Psoas muscle (tissue), 7 donors: ENCODE measurements at regions not wholly inside any gene's neighbourhood (a gene's known extent, or its start where the extent isn't known, plus 50 kb on each side); places are given as distances from the start of the nearest gene placed in this dataset.

ENCODE experiments used
- ATAC-seq, 4 donors: fragments of 200-7000 bp; cut with Tn5 transposase; one replicate each; pipeline ENCODE4 v1.9.1; 2020; ENCODE audit warnings: moderate library complexity in 3 of 4, mild to moderate bottlenecking in 2 of 4
- DNase-seq, 2 donors: peaks; one replicate each; pipeline ENCODE4 v3.0.0-alpha.2; 2020
- H3K27ac ChIP-seq: fragments of 200-600 bp; one replicate; pipeline ENCODE4 v1.8.0; 2022
- H3K27me3 ChIP-seq, 3 donors: fragments of 200-600 bp in 1 of 3; one replicate each; pipeline versions ENCODE4 v1.6.1 to v1.8.0; 2013 to 2022; ENCODE audit warnings: low read length in 2 of 3, mild to moderate bottlenecking in 2 of 3, moderate library complexity in 1 of 3; ENCODE audit not compliant: insufficient read depth in 3 of 3
- H3K36me3 ChIP-seq, 2 donors: fragments of 200-600 bp in 1 of 2; one replicate each; pipeline versions ENCODE4 v1.6.1 to v1.8.0; 2013 to 2022; ENCODE audit warnings: low read depth in 1 of 2, mild to moderate bottlenecking in 1 of 2, moderate library complexity in 1 of 2; ENCODE audit not compliant: insufficient read depth in 1 of 2
- H3K4me1 ChIP-seq: fragments of 200-600 bp; one replicate; pipeline ENCODE4 v1.8.0; 2022
- H3K4me3 ChIP-seq: fragments of 200-600 bp; one replicate; pipeline ENCODE4 v1.8.0; 2022; ENCODE audit warnings: mild to moderate bottlenecking
- H3K9me3 ChIP-seq: fragments of 200-600 bp; one replicate; pipeline ENCODE4 v1.8.0; 2022
- CTCF ChIP-seq: fragments of 200-600 bp; IDR thresholded peaks from one replicate; pipeline ENCODE4 v1.8.0; 2022; ENCODE audit warnings: antibody characterized with exemption
- WGBS, 3 donors: extraction: QIAGEN DNeasy Blood & Tissue Kit; methylation state at CpG; one replicate each; pipeline versions ENCODE4 v1.1.6 to v1.1.7; 2013; 5-methylcytosine and 5-hydroxymethylcytosine counted together
- intact Hi-C, 2 donors: fragments of 100-400 bp; cut with DNase I; formaldehyde crosslinking; loops; one replicate each; pipeline versions ENCODE4 v1.11.0 to v1.14.2; 2022
- donor health status: healthy with polysubstance abuse.
- donor health status: DM: no; HTN: no; CAD: no; lungs with moderate emphysema.
- donor health status: Bipolar disorder and iron deficiency.
- donor health status: healthy.
- donor health status: DM: yes; HTN: yes; CAD: no.
- donor health status: DM: no; HTN: no; CAD: no.
- donor health status: DM: yes; HTN: yes; CAD: no.

GRCh38 chr4:52329894-52330293 lies 278.8 kb downstream of the SPATA18 start:
- peaks cover 18% of the 10 kb centered on the region for H3K9me3 ChIP-seq
- no peak for TF ChIP-seq CTCF
- DNase-seq: no peak
- no peak for ATAC-seq
- H3K36me3 ChIP-seq: no peaks in the 10 kb centered on the region
- no peaks in the 10 kb centered on the region for H3K27me3 ChIP-seq
- no peaks in the 10 kb centered on the region for H3K4me1 ChIP-seq
- no peak overlapping the region for H3K4me3 ChIP-seq
- H3K27ac ChIP-seq: no peak overlapping the region
- intact Hi-C loops: no loop called here

GRCh38 chr4:52343595-52343994 lies 292.5 kb downstream of the SPATA18 start:
- intact Hi-C loops: no loop called here
- ATAC-seq: no peak
- 74 to 91% (median 88%) methylated on average over 1 of the region's 1 CpG for WGBS, 3 donors

GRCh38 chr4:52350926-52351325 lies 299.8 kb downstream of the SPATA18 start:
- H3K4me1 ChIP-seq: no peaks in the 10 kb centered on the region
- ATAC-seq (no peak), DNase-seq (no peak)
- no peaks in the 10 kb centered on the region for H3K27me3 ChIP-seq
- TF ChIP-seq CTCF: no peak
- H3K27ac ChIP-seq: no peak overlapping the region
- intact Hi-C loops: no loop called here
- no peaks in the 10 kb centered on the region for H3K9me3 ChIP-seq
- WGBS, 3 donors: 83 to 88% (median 86%) methylated on average over 1 of the region's 1 CpG
- no peak overlapping the region for H3K4me3 ChIP-seq
- no peaks in the 10 kb centered on the region for H3K36me3 ChIP-seq

More at GRCh38 chr4:52343595-52343994, 292.5 kb downstream of the SPATA18 start:
- DNase-seq: no peak
- no peaks in the 10 kb centered on the region for H3K4me1 ChIP-seq
- TF ChIP-seq CTCF: no peak
- H3K27ac ChIP-seq: no peak overlapping the region
- H3K4me3 ChIP-seq: no peak overlapping the region
- no peaks in the 10 kb centered on the region for H3K9me3 ChIP-seq
- no peaks in the 10 kb centered on the region for H3K27me3 ChIP-seq
- H3K36me3 ChIP-seq: no peaks in the 10 kb centered on the region

- Histone ChIP-seq H3K9me3 (no peaks in the 10 kb centered on the region), H3K27me3 (no peaks in the 10 kb centered on the region), H3K4me1 (no peaks in the 10 kb centered on the region), H3K36me3 (no peaks in the 10 kb centered on the region), H3K27ac (no peak overlapping the region), H3K4me3 (no peak overlapping the region)
- WGBS, 3 donors: 85% methylated on average over 9 of the region's 9 CpGs
- intact Hi-C loops: no loop called here
- DNase-seq: no peak
- no peak for TF ChIP-seq CTCF
- no peak for ATAC-seq
Observed at GRCh38 chr4:52358366-52358765, 300.7 kb downstream of the USP46 start.

- H3K27me3 ChIP-seq: no peaks in the 10 kb centered on the region
- 57 to 67% (median 57%) methylated on average over 1 of the region's 1 CpG for WGBS, 3 donors
- intact Hi-C loops: no loop called here
- no peak for DNase-seq
- H3K4me1 ChIP-seq: no peaks in the 10 kb centered on the region
- H3K27ac ChIP-seq: no peak overlapping the region
- H3K9me3 ChIP-seq: no peaks in the 10 kb centered on the region
- H3K36me3 ChIP-seq: no peaks in the 10 kb centered on the region
- no peak for TF ChIP-seq CTCF
- ATAC-seq: no peak
- no peak overlapping the region for H3K4me3 ChIP-seq
Observed at GRCh38 chr4:52358883-52359321, 300.2 kb downstream of the USP46 start.
